OCI-LY3 (cell line): ENCODE measurements at regions not wholly inside any gene's neighbourhood (a gene's known extent, or its start where the extent isn't known, plus 50 kb on each side); places are given as distances from the start of the nearest gene placed in this dataset.

Experiments used
- CTCF ChIP-seq: fragments of 200-600, 300-600 bp; sonication (generic); IDR thresholded peaks from 2 replicates; pipeline ENCODE4 v1.5.1; 2014; ENCODE audit warnings: antibody characterized with exemption, low read length, low read depth
- EZH2phosphoT487 ChIP-seq: fragments of 200-600 bp; shearing (Covaris generic); IDR thresholded peaks from 2 replicates; pipeline ENCODE4 v1.6.1; 2018; ENCODE audit warnings: antibody characterized with exemption, mixed run types, low read depth

GRCh38 chr18:72623444-72623843 is 79.3 kb upstream of the CBLN2 start:
- TF ChIP-seq EZH2phosphoT487 (no peak), CTCF (no peak)
